Urothelium cell line (cell line): ENCODE measurements at regions not wholly inside any gene's neighbourhood (a gene's known extent, or its start where the extent isn't known, plus 50 kb on each side); places are given as distances from the start of the nearest gene placed in this dataset.

Experiments used
- DNase-seq: peaks from one replicate; pipeline ENCODE4 v3.0.0; 2011; ENCODE audit warnings: low spot score, mixed read lengths
- FAIRE-seq: peaks from 2 replicates; lab custom pipeline; 2011; peaks lifted over from hg19 to GRCh38; lab: Jason Lieb, UNC

- DNase-seq: no peak
- FAIRE-seq: no peak
Measured at GRCh38 chr20:60904730-60905129, 347.3 kb upstream of the CDH4 start.

- FAIRE-seq (no peak), DNase-seq (no peak)
Measured at GRCh38 chr20:60905919-60906318, 346.1 kb upstream of the CDH4 start.

GRCh38 chr20:60906555-60906954 is 345.5 kb upstream of the CDH4 start:
- DNase-seq: no peak
- peak; percentile 92 for FAIRE-seq

GRCh38 chr20:60913298-60913697 is 338.8 kb upstream of the CDH4 start:
- no peak for FAIRE-seq
- no peak for DNase-seq

- DNase-seq: no peak
- no peak for FAIRE-seq
Measured at GRCh38 chr20:60921022-60921622, 330.9 kb upstream of the CDH4 start.

- FAIRE-seq: no peak
Measured at GRCh38 chr20:60926831-60927230, 325.2 kb upstream of the CDH4 start.

GRCh38 chr20:60928341-60928740 is 323.7 kb upstream of the CDH4 start:
- FAIRE-seq (no peak), DNase-seq (no peak)

More at GRCh38 chr20:60926831-60927230, 325.2 kb upstream of the CDH4 start:
- DNase-seq: no peak

- no peak for DNase-seq
- FAIRE-seq: no peak
Measured at GRCh38 chr20:60930023-60930790, 321.9 kb upstream of the CDH4 start.

- no peak for DNase-seq
- no peak for FAIRE-seq
Measured at GRCh38 chr20:60931696-60932095, 320.4 kb upstream of the CDH4 start.

GRCh38 chr20:60934724-60935123 is 317.3 kb upstream of the CDH4 start:
- FAIRE-seq: no peak

GRCh38 chr20:60935971-60936370 is 316.1 kb upstream of the CDH4 start:
- DNase-seq (no peak), FAIRE-seq (no peak)

More at GRCh38 chr20:60934724-60935123, 317.3 kb upstream of the CDH4 start:
- DNase-seq: no peak

GRCh38 chr20:60937585-60937984 is 314.5 kb upstream of the CDH4 start:
- DNase-seq (no peak), FAIRE-seq (no peak)

- DNase-seq: no peak
- no peak for FAIRE-seq
Measured at GRCh38 chr20:60941379-60941778, 310.7 kb upstream of the CDH4 start.

- FAIRE-seq: no peak
Measured at GRCh38 chr20:60947819-60948218, 304.2 kb upstream of the CDH4 start.

GRCh38 chr20:60948224-60948623 is 303.8 kb upstream of the CDH4 start:
- DNase-seq (no peak), FAIRE-seq (no peak)

More at GRCh38 chr20:60947819-60948218, 304.2 kb upstream of the CDH4 start:
- no peak for DNase-seq

- DNase-seq (no peak), FAIRE-seq (no peak)
Measured at GRCh38 chr20:60950561-60950960, 301.5 kb upstream of the CDH4 start.

GRCh38 chr20:60950974-60951373 is 301.1 kb upstream of the CDH4 start:
- FAIRE-seq (no peak), DNase-seq (no peak)

GRCh38 chr20:60952861-60953260 is 299.2 kb upstream of the CDH4 start:
- DNase-seq: no peak
- no peak for FAIRE-seq

GRCh38 chr20:60953321-60953720 is 298.7 kb upstream of the CDH4 start:
- DNase-seq: no peak
- no peak for FAIRE-seq

GRCh38 chr20:60955706-60956105 is 296.4 kb upstream of the CDH4 start:
- FAIRE-seq (no peak), DNase-seq (no peak)

GRCh38 chr20:60956194-60956593 is 295.9 kb upstream of the CDH4 start:
- no peak for FAIRE-seq
- DNase-seq: no peak

GRCh38 chr20:60957621-60958020 is 294.4 kb upstream of the CDH4 start:
- FAIRE-seq: no peak
- DNase-seq: no peak
